ENCODE measurements at regions not wholly inside any gene's neighbourhood (a gene's known extent, or its start where the extent isn't known, plus 50 kb on each side); places are given as distances from the start of the nearest gene placed in this dataset.

DNA sequence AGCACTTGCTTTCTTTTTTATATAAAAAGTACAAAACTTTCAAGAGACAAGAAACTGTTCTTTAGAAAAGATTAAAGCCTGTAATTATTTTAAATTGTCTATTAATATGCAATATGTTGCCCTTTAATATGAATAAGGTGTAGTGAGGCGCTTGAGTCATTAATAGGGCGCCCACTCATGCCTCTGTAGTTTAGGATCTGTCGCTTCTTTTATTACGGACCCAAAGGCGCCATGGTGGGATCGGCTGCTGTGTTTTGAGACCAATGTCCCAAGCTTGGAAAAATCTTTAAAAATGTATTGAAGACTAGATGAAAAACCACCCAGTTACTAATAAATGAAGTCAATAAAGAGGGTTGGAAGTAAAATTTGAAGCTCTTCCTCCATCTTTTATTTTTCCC lies 259.5 kb upstream of the MEIS2 start:
- in situ Hi-C loops (cut with MboI; ENCODE audit: low pct_ligation_motif_present in 1 of 4, low pct_unique_long_range_greater_than_20kb in 1 of 4, low sequenced_read_pairs in 3 of 4) (no loop called here), intact Hi-C loops (cut with DNase I; ENCODE audit: low total_unique reads) (no loop called here)
- H3K36me3 ChIP-seq: no peaks in the 10 kb centered on the region
- WGBS, 2 donors (ENCODE audit: low coverage in 1 of 2): 92 to 96% methylated on average over 6 of the region's 6 CpGs
- H3K27ac ChIP-seq: no peak overlapping the region
- no peaks in the 10 kb centered on the region for H3K4me1 ChIP-seq
- TF ChIP-seq POLR2AphosphoS5 (IDR thresholded peaks at IDR 0.05) (no peak), EP300 (IDR thresholded peaks at IDR 0.05; ENCODE audit: low read depth) (no peak), POLR2A (IDR thresholded peaks at IDR 0.05) (no peak)
- TF ChIP-seq, protein P1, sequence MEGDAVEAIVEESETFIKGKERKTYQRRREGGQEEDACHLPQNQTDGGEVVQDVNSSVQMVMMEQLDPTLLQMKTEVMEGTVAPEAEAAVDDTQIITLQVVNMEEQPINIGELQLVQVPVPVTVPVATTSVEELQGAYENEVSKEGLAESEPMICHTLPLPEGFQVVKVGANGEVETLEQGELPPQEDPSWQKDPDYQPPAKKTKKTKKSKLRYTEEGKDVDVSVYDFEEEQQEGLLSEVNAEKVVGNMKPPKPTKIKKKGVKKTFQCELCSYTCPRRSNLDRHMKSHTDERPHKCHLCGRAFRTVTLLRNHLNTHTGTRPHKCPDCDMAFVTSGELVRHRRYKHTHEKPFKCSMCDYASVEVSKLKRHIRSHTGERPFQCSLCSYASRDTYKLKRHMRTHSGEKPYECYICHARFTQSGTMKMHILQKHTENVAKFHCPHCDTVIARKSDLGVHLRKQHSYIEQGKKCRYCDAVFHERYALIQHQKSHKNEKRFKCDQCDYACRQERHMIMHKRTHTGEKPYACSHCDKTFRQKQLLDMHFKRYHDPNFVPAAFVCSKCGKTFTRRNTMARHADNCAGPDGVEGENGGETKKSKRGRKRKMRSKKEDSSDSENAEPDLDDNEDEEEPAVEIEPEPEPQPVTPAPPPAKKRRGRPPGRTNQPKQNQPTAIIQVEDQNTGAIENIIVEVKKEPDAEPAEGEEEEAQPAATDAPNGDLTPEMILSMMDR (IDR thresholded peaks at IDR 0.05): no peak
- H3K9me3 ChIP-seq: no peaks in the 10 kb centered on the region
- H3K4me3 ChIP-seq: no peak overlapping the region
- H3K27me3 ChIP-seq: no peaks in the 10 kb centered on the region
- no peak for DNase-seq

DNA sequence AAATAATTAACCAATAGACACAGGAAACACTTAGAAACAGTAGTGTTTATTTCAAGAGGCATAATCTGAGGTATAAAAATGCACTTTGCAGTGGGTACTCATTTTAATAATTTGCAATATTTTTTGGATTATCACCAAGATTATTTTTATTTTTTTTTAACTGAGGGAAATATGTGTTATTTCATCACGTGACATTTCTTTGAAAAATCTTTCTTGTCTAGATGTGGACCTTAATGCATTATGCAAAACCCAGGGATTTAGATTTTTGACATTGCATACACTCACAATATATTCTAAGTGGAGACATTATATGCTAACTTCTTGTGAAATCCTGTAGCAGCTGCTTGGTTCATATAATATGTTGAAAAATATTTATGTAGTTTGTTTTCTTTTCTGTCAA lies 260.4 kb upstream of the MEIS2 start:
- Histone ChIP-seq H3K27ac (no peak overlapping the region), H3K4me3 (no peak overlapping the region), H3K4me1 (no peaks in the 10 kb centered on the region), H3K9me3 (no peaks in the 10 kb centered on the region), H3K36me3 (no peaks in the 10 kb centered on the region), H3K27me3 (no peaks in the 10 kb centered on the region)
- TF ChIP-seq POLR2AphosphoS5 (IDR thresholded peaks at IDR 0.05) (no peak), EP300 (IDR thresholded peaks at IDR 0.05; ENCODE audit: low read depth) (no peak), POLR2A (IDR thresholded peaks at IDR 0.05) (no peak)
- TF ChIP-seq, protein P1 (IDR thresholded peaks at IDR 0.05): no peak
- intact Hi-C loops (cut with DNase I; ENCODE audit: low total_unique reads) (no loop called here), in situ Hi-C loops (cut with MboI; ENCODE audit: low pct_ligation_motif_present in 1 of 4, low pct_unique_long_range_greater_than_20kb in 1 of 4, low sequenced_read_pairs in 3 of 4) (no loop called here)
- WGBS, 2 donors (ENCODE audit: low coverage in 1 of 2): 50 to 58% methylated on average over 1 of the region's 1 CpG
- no peak for DNase-seq

DNA sequence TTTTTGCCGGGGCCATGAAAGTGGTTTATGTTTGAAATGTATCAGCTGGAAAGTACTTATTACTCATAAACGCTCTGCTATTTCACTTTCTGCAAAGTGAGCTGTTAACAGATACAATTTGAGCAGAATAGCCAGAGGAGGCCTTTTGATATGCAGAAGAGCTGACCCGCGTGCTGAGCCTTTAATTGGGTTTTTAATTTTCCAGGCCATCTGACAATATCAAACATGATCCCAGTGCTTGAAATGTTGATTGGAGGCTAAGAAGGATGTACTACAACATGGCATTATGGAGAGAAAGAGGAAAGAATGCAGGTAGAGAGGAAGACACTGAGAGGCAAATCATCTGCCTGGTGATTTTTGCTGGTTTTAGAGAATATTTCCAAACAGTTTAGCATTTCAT lies 261.3 kb upstream of the MEIS2 start:
- H3K4me3 ChIP-seq: no peak overlapping the region
- WGBS, 2 donors (ENCODE audit: low coverage in 1 of 2): 54 to 64% methylated on average over 4 of the region's 4 CpGs
- H3K4me1 ChIP-seq: no peaks in the 10 kb centered on the region
- in situ Hi-C loops (cut with MboI; ENCODE audit: low pct_ligation_motif_present in 1 of 4, low pct_unique_long_range_greater_than_20kb in 1 of 4, low sequenced_read_pairs in 3 of 4) (no loop called here), intact Hi-C loops (cut with DNase I; ENCODE audit: low total_unique reads) (no loop called here)
- no peak for TF ChIP-seq POLR2AphosphoS5 (IDR thresholded peaks at IDR 0.05)
- TF ChIP-seq EP300 (IDR thresholded peaks at IDR 0.05; ENCODE audit: low read depth): no peak
- TF ChIP-seq POLR2A (IDR thresholded peaks at IDR 0.05): no peak
- TF ChIP-seq, protein P1 (IDR thresholded peaks at IDR 0.05): no peak
- no peaks in the 10 kb centered on the region for H3K9me3 ChIP-seq
- no peaks in the 10 kb centered on the region for H3K36me3 ChIP-seq
- no peaks in the 10 kb centered on the region for H3K27me3 ChIP-seq
- no peak for DNase-seq
- no peak overlapping the region for H3K27ac ChIP-seq

DNA sequence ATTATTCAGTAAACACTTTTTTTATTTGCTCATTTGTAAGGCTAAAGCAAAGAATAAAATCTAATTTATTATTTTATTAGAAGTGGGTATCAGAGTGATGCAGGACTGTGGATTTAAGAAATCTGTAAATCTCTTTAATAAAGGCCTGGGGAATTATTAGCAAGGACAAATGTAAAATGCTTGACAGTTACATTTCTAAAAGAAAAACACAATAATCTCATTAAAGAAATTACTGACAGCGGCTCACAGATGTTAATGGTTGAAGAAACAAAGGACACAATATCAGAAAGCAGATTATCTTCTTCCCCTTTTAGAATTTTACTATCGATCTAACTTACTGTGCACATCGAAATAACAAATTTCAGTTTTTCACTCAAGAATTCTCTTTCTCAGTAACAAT lies 262.1 kb upstream of the MEIS2 start:
- TF ChIP-seq, protein P1 (IDR thresholded peaks at IDR 0.05): no peak
- TF ChIP-seq EP300 (IDR thresholded peaks at IDR 0.05; ENCODE audit: low read depth): no peak
- no peak for TF ChIP-seq POLR2A (IDR thresholded peaks at IDR 0.05)
- no peak for TF ChIP-seq POLR2AphosphoS5 (IDR thresholded peaks at IDR 0.05)
- H3K4me1 ChIP-seq: no peaks in the 10 kb centered on the region
- no peaks in the 10 kb centered on the region for H3K27me3 ChIP-seq
- in situ Hi-C loops (cut with MboI; ENCODE audit: low pct_ligation_motif_present in 1 of 4, low pct_unique_long_range_greater_than_20kb in 1 of 4, low sequenced_read_pairs in 3 of 4): no loop called here
- intact Hi-C loops (cut with DNase I; ENCODE audit: low total_unique reads): no loop called here
- no peaks in the 10 kb centered on the region for H3K36me3 ChIP-seq
- no peak for DNase-seq
- 84 to 91% methylated on average over 3 of the region's 3 CpGs for whole genome bisulfite sequencing, 2 donors (ENCODE audit: low coverage in 1 of 2)
- H3K4me3 ChIP-seq: no peak overlapping the region
- H3K9me3 ChIP-seq: no peaks in the 10 kb centered on the region
- no peak overlapping the region for H3K27ac ChIP-seq
